ENCODE measurements at regions not wholly inside any gene's neighbourhood (a gene's known extent, or its start where the extent isn't known, plus 50 kb on each side); places are given as distances from the start of the nearest gene placed in this dataset.
"Not testable (repeated sequence)": the region's sequence is repeated elsewhere in the genome, so short reads cannot be mapped to it uniquely, and the experiment has no call there.

DNA sequence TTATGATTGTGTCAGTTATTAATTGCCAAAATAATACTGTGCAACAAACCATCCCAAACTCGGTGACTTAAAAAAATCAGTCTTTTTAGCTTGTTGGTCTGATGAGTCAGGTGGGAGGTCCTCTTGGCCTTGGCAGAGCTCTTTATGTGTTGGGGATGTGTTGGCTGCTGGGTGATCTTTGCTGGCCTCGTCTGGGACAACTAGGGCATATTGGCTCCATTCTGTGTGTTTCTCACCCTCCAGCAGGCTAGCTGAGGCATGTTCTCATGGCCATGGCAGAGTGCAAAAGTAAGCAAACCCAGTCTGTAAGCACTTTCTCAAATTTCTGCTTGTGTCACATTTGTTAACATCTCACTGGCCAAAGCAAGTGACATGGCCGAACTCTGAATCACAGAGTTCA, 251.6 kb downstream of the RPLP1 start:
- H3K4me3 ChIP-seq: no peak overlapping the region
- peaks cover 0 to 35% (median 0%) of the 10 kb centered on the region in 11 donors for H3K9me3 ChIP-seq
- peaks cover 0 to 6% (median 0%) of the 10 kb centered on the region in 9 donors for H3K4me1 ChIP-seq
- H3K27me3 ChIP-seq: no peaks in the 10 kb centered on the region
- H3K36me3 ChIP-seq: no peaks in the 10 kb centered on the region
- ATAC-seq (no peak), DNase-seq (no peak)
- WGBS, 2 donors: 73 to 84% methylated on average over 3 of the region's 3 CpGs
- intact Hi-C loops (cut with DNase I): no loop called here
- TF ChIP-seq, protein P1, sequence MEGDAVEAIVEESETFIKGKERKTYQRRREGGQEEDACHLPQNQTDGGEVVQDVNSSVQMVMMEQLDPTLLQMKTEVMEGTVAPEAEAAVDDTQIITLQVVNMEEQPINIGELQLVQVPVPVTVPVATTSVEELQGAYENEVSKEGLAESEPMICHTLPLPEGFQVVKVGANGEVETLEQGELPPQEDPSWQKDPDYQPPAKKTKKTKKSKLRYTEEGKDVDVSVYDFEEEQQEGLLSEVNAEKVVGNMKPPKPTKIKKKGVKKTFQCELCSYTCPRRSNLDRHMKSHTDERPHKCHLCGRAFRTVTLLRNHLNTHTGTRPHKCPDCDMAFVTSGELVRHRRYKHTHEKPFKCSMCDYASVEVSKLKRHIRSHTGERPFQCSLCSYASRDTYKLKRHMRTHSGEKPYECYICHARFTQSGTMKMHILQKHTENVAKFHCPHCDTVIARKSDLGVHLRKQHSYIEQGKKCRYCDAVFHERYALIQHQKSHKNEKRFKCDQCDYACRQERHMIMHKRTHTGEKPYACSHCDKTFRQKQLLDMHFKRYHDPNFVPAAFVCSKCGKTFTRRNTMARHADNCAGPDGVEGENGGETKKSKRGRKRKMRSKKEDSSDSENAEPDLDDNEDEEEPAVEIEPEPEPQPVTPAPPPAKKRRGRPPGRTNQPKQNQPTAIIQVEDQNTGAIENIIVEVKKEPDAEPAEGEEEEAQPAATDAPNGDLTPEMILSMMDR (IDR thresholded peaks at IDR 0.05): no peak
- H3K27ac ChIP-seq: no peak overlapping the region

DNA sequence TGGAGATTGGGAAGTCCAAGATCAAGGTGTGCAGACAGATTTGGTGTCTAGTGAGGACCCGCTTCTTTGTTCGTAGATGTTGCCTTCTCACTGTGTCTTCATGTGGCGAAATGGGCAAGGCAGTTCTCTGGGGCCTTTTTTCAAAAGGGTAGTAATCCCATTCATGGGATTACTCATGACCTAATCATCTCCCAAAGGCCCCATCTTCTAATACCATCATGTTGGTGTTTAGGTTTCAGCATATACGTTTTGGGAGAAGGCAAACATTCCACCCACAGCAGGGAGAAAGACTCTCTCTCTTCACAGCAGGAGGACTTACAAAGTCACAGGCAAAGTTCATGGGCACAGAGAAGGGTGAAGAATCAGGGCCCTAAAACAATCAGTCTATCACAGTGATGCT, 252.1 kb downstream of the RPLP1 start:
- DNase-seq: no peak
- Histone ChIP-seq H3K4me3 (no peak overlapping the region), H3K4me1 (peaks cover 0 to 6% (median 0%) of the 10 kb centered on the region in 9 donors), H3K27me3 (peaks cover 0 to 2% (median 0%) of the 10 kb centered on the region in 7 donors), H3K36me3 (no peaks in the 10 kb centered on the region), H3K9me3 (peaks cover 0 to 35% (median 0%) of the 10 kb centered on the region in 11 donors), H3K27ac (no peak overlapping the region)
- WGBS, 2 donors: 88 to 90% methylated on average over 4 of the region's 4 CpGs
- no peak for ATAC-seq
- intact Hi-C loops (cut with DNase I): no loop called here
- TF ChIP-seq, protein P1 (IDR thresholded peaks at IDR 0.05): no peak

DNA sequence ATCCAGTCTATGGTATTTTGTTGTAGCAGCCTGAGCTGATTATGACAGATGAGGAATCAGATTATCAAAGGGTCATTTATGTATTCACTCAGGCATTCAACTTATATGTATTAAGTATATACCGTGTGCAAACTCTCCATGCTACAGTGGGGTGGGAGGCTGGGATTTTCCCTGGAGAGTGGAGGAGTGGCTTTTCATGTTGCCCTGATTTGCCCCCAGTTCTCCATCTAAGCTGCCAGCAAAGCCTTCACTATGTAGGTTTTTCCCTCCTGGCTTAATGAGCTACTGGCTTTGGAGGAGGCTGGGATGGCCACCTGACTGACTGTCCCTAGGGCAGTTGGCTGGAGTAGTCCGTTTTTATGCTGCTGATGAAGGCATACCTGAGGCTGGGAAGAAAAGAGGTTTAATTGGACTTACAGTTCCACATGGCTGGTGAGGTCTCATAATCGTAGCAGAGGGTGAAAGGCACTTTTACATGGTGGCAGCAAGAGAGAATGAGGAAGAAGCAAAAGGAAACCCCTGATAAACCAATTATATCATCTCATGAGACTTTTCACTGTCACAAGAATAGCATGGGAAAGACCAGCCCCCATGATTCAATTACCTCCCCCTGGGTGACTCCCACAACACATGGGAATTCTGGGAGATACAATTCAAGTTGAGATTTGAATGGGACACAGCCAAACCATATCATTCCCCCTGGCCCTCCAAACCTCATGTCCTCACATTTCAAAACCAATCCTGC, 253.9 kb downstream of the RPLP1 start:
- TF ChIP-seq, protein P1 (IDR thresholded peaks at IDR 0.05): no peak
- Histone ChIP-seq H3K4me3 (no peak overlapping the region), H3K4me1 (peaks cover 0 to 6% (median 0%) of the 10 kb centered on the region in 9 donors), H3K36me3 (no peaks in the 10 kb centered on the region), H3K27ac (no peak overlapping the region), H3K27me3 (peaks cover 0 to 15% (median 0%) of the 10 kb centered on the region in 7 donors), H3K9me3 (peaks cover 0 to 28% (median 0%) of the 10 kb centered on the region in 11 donors)
- 68 to 79% methylated on average over 3 of the region's 3 CpGs for WGBS, 2 donors
- ATAC-seq (no peak), DNase-seq (no peak)
- intact Hi-C loops (cut with DNase I): no loop called here

DNA sequence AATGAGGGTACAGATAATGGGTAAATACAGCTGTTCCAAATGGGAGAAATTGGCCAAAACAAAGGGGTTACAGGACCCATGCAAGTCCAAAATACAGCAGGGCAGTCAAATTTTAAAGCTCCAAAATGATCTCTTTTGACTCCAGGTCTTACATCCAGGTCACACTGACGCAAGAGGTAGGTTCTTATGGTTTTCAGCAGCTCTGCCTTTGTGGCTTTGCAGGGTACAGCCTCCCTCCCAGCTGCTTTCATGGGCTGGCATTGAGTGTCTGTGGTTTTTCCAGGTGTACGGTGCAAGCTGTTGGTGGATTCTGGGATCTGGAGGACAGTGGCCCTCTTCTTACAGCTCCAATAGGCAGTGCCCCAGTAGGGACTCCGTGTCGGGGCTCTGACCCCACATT, 254.6 kb downstream of the RPLP1 start:
- ATAC-seq; H3K36me3 ChIP-seq; H3K4me3 ChIP-seq; DNase-seq; intact Hi-C loops (cut with DNase I); H3K4me1 ChIP-seq; H3K27ac ChIP-seq: not testable (repeated sequence)
- Histone ChIP-seq H3K27me3 (peaks cover 0 to 20% (median 0%) of the 10 kb centered on the region in 7 donors), H3K9me3 (peaks cover 0 to 28% (median 0%) of the 10 kb centered on the region in 11 donors)
- WGBS, 2 donors: 84 to 91% methylated on average over 4 of the region's 4 CpGs

DNA sequence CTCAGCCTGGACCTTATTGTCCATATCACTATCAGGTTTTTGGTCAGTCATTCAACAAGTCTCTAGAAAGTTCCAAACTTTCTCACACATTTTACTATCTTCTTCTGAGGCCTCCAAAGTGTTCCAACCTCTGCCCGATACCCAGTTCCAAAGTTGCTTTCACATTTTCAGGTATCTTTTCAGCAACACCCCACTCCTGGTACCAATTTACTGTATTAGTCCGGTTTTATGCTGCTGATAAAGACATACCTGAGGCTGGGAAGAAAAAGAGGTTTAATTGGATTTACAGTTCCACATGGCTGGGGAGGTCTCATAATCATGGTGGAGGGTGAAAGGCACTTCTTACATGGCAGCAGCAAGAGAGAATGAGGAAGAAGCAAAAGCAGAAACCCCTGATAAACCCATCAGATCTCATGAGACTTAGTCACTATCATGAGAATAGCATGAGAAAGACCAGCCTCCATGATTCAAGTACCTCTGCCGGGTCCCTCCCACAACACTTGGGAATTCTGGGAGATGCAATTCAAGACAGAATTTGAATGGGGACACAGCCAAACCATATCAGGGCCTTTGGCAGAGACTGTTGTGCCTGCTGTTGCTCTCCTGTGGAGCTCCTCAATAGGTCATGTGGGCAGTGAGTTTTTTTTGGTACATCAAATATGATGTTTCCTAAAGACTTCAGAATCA, 256.0 kb downstream of the RPLP1 start:
- ATAC-seq; intact Hi-C loops (cut with DNase I); DNase-seq; H3K27ac ChIP-seq; H3K36me3 ChIP-seq; H3K4me3 ChIP-seq: not testable (repeated sequence)
- H3K27me3 ChIP-seq: peaks cover 0 to 25% (median 0%) of the 10 kb centered on the region in 7 donors
- WGBS, 2 donors: 84 to 86% methylated on average over 3 of the region's 3 CpGs
- H3K9me3 ChIP-seq: peaks cover 0 to 28% (median 0%) of the 10 kb centered on the region in 11 donors
- peaks cover 0 to 10% (median 0%) of the 10 kb centered on the region in 9 donors for H3K4me1 ChIP-seq

Measured in heart right ventricle (tissue), 16 donors.